ENCODE measurements at regions not wholly inside any gene's neighbourhood (a gene's known extent, or its start where the extent isn't known, plus 50 kb on each side); places are given as distances from the start of the nearest gene placed in this dataset.

DNA sequence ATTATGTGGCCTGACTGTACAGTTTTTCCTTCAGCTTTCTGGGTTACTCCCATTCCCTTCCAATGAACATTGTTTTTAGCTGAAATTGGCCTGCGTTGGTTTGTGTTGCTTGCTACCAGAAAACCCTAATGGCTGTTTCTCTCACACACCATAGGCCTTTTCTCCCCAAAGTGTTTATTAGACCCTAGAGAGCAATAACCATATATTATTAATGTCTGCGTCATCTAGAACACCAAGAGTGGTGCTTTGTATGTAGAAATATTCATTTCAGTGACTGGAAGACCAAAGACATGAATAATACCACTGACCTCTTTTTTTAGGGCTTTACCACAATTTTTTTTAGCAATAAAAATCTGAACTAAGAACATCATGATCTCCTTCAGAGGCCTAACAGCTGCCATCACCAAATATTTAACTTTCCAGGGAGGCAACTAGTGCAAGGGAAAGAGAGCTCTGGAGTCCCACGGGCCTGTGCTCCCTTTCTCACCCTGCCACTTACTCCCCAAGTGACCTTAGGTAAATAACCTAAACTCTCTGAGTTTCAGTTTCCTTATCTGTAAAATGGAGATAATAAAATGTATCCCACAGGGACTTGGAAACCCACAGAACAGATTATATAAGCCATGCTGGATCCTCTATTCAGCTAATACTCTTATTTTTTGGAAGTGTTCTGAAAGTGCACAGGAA lies 201.9 kb upstream of the ISL1 start:
- TF ChIP-seq, protein P1, sequence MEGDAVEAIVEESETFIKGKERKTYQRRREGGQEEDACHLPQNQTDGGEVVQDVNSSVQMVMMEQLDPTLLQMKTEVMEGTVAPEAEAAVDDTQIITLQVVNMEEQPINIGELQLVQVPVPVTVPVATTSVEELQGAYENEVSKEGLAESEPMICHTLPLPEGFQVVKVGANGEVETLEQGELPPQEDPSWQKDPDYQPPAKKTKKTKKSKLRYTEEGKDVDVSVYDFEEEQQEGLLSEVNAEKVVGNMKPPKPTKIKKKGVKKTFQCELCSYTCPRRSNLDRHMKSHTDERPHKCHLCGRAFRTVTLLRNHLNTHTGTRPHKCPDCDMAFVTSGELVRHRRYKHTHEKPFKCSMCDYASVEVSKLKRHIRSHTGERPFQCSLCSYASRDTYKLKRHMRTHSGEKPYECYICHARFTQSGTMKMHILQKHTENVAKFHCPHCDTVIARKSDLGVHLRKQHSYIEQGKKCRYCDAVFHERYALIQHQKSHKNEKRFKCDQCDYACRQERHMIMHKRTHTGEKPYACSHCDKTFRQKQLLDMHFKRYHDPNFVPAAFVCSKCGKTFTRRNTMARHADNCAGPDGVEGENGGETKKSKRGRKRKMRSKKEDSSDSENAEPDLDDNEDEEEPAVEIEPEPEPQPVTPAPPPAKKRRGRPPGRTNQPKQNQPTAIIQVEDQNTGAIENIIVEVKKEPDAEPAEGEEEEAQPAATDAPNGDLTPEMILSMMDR (IDR thresholded peaks at IDR 0.05; ENCODE audit: borderline replicate concordance, control extremely low read depth, extremely low read depth, insufficient read depth, missing control alignments): no peak
- DNase-seq (ENCODE audit: low spot score): no peak
- in situ Hi-C loops (cut with MboI; ENCODE audit: low sequenced_read_pairs, unreplicated experiment): no loop called here

DNA sequence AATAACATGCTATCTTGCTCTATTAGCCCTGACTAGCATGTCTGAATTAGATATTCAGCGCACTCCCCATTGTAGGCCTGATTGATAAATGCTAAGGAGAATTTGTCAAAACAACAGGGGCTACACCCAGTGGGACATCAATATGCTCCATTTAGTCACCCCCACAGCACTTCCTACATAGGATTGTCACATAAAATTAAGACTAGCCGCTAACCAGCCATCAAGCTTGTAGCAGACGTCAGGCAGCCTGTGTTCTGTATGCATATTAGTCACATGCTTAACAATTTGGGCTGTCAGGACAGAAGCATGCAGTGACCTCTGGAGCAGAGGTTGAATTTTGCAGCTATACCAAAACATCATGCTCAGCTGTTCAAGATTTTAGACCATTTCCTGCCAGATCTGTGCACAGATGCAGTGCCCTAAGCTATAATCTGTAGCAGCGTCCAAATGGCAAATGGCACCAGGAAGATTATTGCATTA lies 197.4 kb upstream of the ISL1 start:
- no peak for DNase-seq (ENCODE audit: low spot score)
- in situ Hi-C loops (cut with MboI; ENCODE audit: low sequenced_read_pairs, unreplicated experiment): no loop called here
- TF ChIP-seq, protein P1 (IDR thresholded peaks at IDR 0.05; ENCODE audit: borderline replicate concordance, control extremely low read depth, extremely low read depth, insufficient read depth, missing control alignments): no peak

DNA sequence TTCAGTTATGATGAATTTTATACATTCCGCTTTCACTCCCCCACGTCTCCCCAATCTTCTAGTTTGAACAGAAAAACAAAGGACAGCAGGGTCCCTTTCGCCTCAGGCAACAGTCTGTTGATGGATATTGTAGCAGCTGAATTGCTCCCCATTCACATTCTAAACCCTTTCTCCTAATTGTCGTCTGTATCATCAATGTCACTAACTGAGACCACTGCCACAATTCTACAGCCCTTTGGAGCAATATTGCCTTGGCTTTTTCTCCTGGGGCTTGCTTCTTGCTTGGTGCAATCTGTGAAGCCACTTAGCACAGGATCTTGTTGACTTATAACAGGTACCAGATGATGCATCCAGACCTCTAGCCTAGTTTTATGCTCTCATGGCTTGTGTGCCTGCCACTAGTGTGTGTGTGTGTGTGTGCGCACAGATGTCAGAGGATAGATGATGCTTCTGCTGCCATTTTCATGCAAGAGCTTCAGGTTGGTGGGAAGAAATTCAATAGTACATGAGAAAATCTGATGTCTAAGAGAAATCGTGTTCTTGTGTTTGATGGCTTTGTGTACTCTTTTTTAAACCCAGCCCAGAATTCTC lies 195.2 kb upstream of the ISL1 start:
- in situ Hi-C loops (cut with MboI; ENCODE audit: low sequenced_read_pairs, unreplicated experiment): no loop called here
- TF ChIP-seq, protein P1 (IDR thresholded peaks at IDR 0.05; ENCODE audit: borderline replicate concordance, control extremely low read depth, extremely low read depth, insufficient read depth, missing control alignments): no peak
- no peak for DNase-seq (ENCODE audit: low spot score)

DNA sequence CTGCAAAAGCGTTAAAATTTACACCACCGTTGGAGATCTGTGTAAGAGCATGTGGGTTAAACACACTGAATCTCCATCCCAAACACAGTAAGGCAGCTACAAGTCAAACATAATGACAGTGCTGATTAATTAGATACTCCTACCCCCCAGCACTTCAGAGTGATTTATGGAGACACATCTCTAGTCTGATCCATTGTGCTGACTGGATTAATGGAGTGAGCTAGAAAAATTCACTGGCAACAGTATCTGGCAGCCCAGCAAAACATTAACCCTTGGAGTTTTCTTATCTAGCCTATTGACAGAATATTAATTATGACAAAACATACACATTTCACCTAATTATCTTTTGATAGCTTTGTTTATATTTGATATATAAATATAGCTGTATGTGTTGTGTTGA lies 188.6 kb upstream of the ISL1 start:
- DNase-seq (ENCODE audit: low spot score): no peak
- TF ChIP-seq, protein P1 (IDR thresholded peaks at IDR 0.05; ENCODE audit: borderline replicate concordance, control extremely low read depth, extremely low read depth, insufficient read depth, missing control alignments): no peak
- in situ Hi-C loops (cut with MboI; ENCODE audit: low sequenced_read_pairs, unreplicated experiment): no loop called here

DNA sequence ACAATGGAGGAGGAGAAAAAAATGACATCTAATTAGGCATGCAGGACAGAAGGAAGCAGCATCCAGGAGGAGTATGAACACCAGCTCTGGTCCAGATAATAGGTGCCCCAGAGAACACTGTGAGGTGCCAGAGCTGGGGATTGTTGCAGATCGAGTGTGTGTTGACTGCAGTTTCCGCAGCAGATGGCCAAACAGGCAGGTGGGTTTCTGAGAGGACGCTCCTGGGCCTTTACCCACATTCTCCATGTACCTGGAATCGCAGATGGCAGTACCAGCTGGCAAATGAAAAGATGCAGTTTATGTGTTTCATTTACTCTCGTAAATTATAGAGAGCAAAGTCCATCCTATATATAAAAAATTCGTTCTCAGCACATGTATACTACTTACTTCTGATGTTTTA lies 182.2 kb upstream of the ISL1 start:
- in situ Hi-C loops (cut with MboI; ENCODE audit: low sequenced_read_pairs, unreplicated experiment): no loop called here
- TF ChIP-seq, protein P1 (IDR thresholded peaks at IDR 0.05; ENCODE audit: borderline replicate concordance, control extremely low read depth, extremely low read depth, insufficient read depth, missing control alignments): no peak
- no peak for DNase-seq (ENCODE audit: low spot score)

DNA sequence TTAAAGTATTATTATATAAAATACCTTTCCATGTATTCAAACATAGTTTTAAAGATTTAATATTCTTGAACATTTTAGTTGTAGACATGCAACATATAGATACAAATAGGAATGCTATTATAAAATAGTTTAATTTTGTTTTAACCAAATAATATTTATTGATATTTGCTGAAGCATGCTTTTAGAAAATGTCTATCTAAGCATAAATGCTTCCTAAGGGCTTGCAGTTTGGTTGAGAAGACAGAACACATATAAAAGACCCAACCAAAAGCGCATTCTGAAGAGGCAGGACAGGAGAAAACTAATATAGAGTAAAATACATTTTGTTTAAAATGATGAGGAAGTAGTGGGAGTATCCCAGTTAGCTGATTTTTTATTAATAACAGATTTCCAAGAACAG lies 181.5 kb upstream of the ISL1 start:
- DNase-seq (ENCODE audit: low spot score): no peak
- TF ChIP-seq, protein P1 (IDR thresholded peaks at IDR 0.05; ENCODE audit: borderline replicate concordance, control extremely low read depth, extremely low read depth, insufficient read depth, missing control alignments): no peak
- in situ Hi-C loops (cut with MboI; ENCODE audit: low sequenced_read_pairs, unreplicated experiment): no loop called here
